Effector memory CD4-positive, alpha-beta T cell (primary cell): ENCODE measurements at regions not wholly inside any gene's neighbourhood (a gene's known extent, or its start where the extent isn't known, plus 50 kb on each side); places are given as distances from the start of the nearest gene placed in this dataset.
"Not testable (repeated sequence)": the region's sequence is repeated elsewhere in the genome, so short reads cannot be mapped to it uniquely, and the experiment has no call there.

ENCODE experiments used
- DNase-seq, 3 donors: peaks; one replicate each; pipeline ENCODE4 v3.0.0-alpha.2; 2020
- H3K27ac ChIP-seq: 2 replicates; pipeline ENCODE4 v1.7.0; 2013; ENCODE audit warnings: mild to moderate bottlenecking, low read length, moderate library complexity; ENCODE audit not compliant: insufficient read depth, poor library complexity, severe bottlenecking
- H3K27me3 ChIP-seq: replicated peaks from 2 replicates; pipeline ENCODE4 v1.7.0; 2013; ENCODE audit warnings: mild to moderate bottlenecking, low read length; ENCODE audit not compliant: insufficient read depth, control insufficient read depth, poor library complexity, severe bottlenecking
- H3K36me3 ChIP-seq: 2 replicates; pipeline ENCODE4 v1.7.0; 2013; ENCODE audit warnings: mild to moderate bottlenecking, low read length, moderate library complexity; ENCODE audit not compliant: control insufficient read depth, insufficient read depth
- H3K4me1 ChIP-seq: 2 replicates; pipeline ENCODE4 v1.7.0; 2013; ENCODE audit warnings: low read length, mild to moderate bottlenecking; ENCODE audit not compliant: control insufficient read depth, insufficient read depth, poor library complexity, severe bottlenecking
- H3K4me3 ChIP-seq: 2 replicates; pipeline ENCODE4 v1.7.0; 2013; ENCODE audit warnings: low read length, low read depth, mild to moderate bottlenecking; ENCODE audit not compliant: insufficient read depth, poor library complexity, severe bottlenecking
- H3K9me3 ChIP-seq: 2 replicates; pipeline ENCODE4 v1.7.0; 2013; ENCODE audit warnings: mild to moderate bottlenecking, low read length, moderate library complexity; ENCODE audit not compliant: control insufficient read depth

GRCh38 chr3:23129117-23129516 lies 74.0 kb upstream of the UBE2E2 start:
- no peak for DNase-seq
- H3K27ac ChIP-seq: no peak overlapping the region
- H3K36me3 ChIP-seq: no peaks in the 10 kb centered on the region
- H3K9me3 ChIP-seq: no peaks in the 10 kb centered on the region
- no peak overlapping the region for H3K4me3 ChIP-seq
- H3K27me3 ChIP-seq: no peaks in the 10 kb centered on the region
- no peaks in the 10 kb centered on the region for H3K4me1 ChIP-seq

DNA sequence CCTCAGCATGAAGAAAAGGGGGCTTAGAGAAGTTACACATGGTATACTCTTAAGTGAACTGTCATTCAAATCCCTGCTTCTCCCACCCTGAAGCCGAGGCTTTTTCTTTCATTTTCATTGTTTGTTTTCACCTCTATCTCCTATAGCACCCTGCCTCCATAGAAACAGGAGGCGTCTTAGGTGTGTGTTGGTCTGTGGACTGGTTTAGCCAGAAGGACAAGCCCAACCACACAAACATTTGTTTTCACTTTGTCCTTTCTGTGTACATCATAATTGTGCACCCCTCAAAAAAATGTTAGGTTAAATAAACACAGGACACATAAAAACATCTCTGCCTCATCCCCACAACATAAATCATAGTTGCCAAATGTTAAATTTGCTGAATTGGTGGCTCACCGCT lies 73.3 kb upstream of the UBE2E2 start:
- no peaks in the 10 kb centered on the region for H3K36me3 ChIP-seq
- no peaks in the 10 kb centered on the region for H3K27me3 ChIP-seq
- H3K4me1 ChIP-seq: no peaks in the 10 kb centered on the region
- no peak overlapping the region for H3K4me3 ChIP-seq
- H3K27ac ChIP-seq: no peak overlapping the region
- no peaks in the 10 kb centered on the region for H3K9me3 ChIP-seq
- DNase-seq: no peak

DNA sequence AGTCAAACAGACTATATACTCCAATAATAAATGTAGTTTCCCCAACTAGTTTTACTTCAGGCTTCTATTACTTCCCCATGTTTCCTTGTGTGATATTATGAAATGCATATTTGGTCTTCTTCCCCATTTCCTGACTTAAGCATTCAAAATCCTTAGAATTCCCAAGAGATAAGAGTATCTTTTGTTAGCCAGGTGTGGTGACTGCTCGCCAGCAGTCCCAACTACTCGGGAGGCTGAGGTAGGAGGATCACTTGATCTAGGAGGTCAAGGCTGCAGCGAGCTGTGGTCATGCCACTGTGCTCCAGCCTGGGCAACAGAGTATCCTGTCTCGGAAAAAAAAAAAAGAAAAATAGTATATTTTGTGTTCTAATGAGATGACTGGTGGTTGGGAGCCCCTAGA lies 72.7 kb upstream of the UBE2E2 start:
- Histone ChIP-seq H3K27me3 (no peaks in the 10 kb centered on the region), H3K4me3 (no peak overlapping the region), H3K36me3 (no peaks in the 10 kb centered on the region), H3K27ac (no peak overlapping the region), H3K4me1 (no peaks in the 10 kb centered on the region), H3K9me3 (no peaks in the 10 kb centered on the region)
- DNase-seq: no peak

DNA sequence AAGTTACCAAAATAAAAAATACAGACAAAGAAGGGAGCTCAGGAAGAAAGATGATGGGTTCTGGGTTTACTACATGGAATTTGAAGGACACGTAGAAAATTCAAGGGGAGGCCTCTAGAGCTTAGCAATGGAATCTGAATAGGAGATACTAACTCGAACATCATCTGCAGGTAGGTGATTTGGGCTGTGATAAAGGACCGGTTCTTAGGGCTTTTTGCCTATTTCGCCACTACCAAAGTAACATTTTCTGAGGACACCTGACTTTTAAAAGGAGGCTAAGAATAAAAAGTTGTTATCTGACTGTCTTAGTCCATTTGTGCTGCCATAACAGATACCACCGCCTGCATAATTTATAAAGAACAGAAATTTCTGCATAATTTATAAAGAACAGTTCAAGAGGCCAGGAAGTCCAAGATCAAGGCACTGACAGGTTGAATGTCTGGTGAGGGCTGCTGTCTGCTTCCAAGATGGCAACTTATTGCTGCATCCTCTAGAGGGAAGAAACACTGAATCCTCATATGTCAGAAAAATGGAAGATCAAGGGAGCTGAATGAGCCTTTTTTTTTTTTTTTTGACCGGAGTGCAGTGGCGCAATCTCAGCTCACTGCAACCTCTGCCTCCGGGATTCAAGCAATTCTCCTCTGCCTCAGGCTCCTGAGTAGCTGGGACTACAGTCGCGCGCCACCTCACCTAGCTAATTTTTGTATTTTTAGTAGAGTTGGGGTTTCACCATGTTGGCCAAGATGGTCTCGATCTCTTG lies 67.9 kb upstream of the UBE2E2 start:
- no peaks in the 10 kb centered on the region for H3K4me1 ChIP-seq
- H3K36me3 ChIP-seq: no peaks in the 10 kb centered on the region
- H3K9me3 ChIP-seq: no peaks in the 10 kb centered on the region
- H3K27ac ChIP-seq: no peak overlapping the region
- no peaks in the 10 kb centered on the region for H3K27me3 ChIP-seq
- DNase-seq: no peak
- H3K4me3 ChIP-seq: no peak overlapping the region

DNA sequence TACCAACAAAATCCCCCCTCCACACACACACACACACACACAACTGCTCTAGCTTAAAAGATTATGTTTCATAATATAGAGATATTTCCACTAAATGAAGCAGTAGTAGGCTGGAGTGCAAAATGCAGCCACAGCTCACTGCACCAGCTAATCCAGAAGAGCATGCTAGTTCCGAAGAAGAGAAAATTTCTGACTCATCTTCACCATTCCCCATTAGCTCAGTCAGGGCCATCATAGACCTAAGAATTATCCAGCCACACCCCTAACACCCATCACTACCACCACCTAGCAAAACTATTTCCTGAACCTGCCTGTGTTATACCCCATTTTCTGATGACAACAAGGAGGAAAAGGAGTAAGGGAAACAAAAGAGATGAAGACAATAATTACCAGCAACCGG lies 67.1 kb upstream of the UBE2E2 start:
- H3K4me3 ChIP-seq: no peak overlapping the region
- no peaks in the 10 kb centered on the region for H3K27me3 ChIP-seq
- no peaks in the 10 kb centered on the region for H3K4me1 ChIP-seq
- DNase-seq: no peak
- H3K36me3 ChIP-seq: no peaks in the 10 kb centered on the region
- no peak overlapping the region for H3K27ac ChIP-seq
- H3K9me3 ChIP-seq: no peaks in the 10 kb centered on the region

DNA sequence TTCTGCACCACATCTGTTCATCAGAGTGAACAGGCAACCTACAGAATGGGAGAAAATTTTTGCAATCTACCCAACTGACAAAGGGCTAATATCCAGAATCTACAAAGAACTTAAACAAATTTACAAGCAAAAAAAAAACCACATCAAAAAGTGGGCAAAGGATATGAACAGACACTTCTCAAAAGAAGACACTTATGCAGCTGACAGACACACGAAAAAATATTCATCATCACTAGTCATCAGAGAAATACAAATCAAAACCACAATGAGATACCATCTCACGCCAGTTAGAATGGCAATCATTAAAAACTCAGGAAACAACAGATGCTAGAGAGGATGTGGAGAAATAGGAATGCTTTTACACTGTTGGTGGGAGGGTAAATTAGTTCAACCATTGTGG lies 59.1 kb upstream of the UBE2E2 start:
- not testable (repeated sequence) for H3K9me3 ChIP-seq, DNase-seq, H3K4me1 ChIP-seq, H3K27me3 ChIP-seq, H3K4me3 ChIP-seq, H3K36me3 ChIP-seq, H3K27ac ChIP-seq

DNA sequence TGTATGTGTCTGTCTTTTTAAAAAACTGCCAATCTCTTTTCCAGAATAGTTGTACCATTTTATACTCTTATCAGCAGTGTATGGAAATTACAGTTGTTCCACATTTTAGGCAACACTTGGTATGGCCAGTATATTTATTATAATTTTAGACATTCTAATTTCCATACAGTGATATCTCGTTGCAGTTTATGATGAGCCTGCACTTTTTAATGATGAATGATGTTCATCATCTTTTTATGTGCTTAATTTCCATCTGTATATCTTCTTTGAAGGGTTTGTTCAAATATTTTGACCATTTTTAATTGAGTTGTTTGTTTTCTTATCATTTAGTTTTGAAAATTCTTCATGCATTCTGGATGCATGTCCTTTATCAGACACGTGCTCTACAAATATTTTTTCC lies 57.0 kb upstream of the UBE2E2 start:
- no peaks in the 10 kb centered on the region for H3K4me1 ChIP-seq
- no peak overlapping the region for H3K27ac ChIP-seq
- H3K4me3 ChIP-seq: no peak overlapping the region
- no peaks in the 10 kb centered on the region for H3K27me3 ChIP-seq
- H3K9me3 ChIP-seq: no peaks in the 10 kb centered on the region
- no peak for DNase-seq
- no peaks in the 10 kb centered on the region for H3K36me3 ChIP-seq

DNA sequence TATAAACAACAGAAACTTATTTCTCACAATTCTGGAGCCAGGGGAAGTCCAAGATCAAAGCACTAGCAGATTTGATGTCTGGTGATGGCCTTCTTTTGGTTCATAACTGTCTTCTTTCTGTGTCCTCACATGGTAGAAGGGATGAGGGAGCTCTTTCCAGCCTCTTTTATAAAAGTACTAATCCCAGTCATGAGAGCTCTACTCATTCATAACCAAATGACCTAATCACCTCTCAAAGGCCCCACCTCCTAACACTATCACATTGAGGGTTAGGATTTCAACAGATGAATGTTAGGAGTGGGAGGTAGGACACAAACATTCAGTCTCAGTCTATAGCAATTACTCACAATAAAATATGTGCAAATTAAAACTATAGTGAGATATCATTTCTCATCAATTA lies 50.1 kb upstream of the UBE2E2 start:
- Histone ChIP-seq H3K4me1 (no peaks in the 10 kb centered on the region), H3K4me3 (no peak overlapping the region)
- DNase-seq: no peak

More for the DNA sequence above, 50.1 kb upstream of the UBE2E2 start:
- no peaks in the 10 kb centered on the region for H3K9me3 ChIP-seq
- H3K36me3 ChIP-seq: no peaks in the 10 kb centered on the region
- H3K27ac ChIP-seq: no peak overlapping the region
- no peaks in the 10 kb centered on the region for H3K27me3 ChIP-seq
